Peyer's patch (tissue), 4 donors: ENCODE measurements at regions not wholly inside any gene's neighbourhood (a gene's known extent, or its start where the extent isn't known, plus 50 kb on each side); places are given as distances from the start of the nearest gene placed in this dataset.
"Not testable (repeated sequence)": the region's sequence is repeated elsewhere in the genome, so short reads cannot be mapped to it uniquely, and the experiment has no call there.

Experiments used
- DNase-seq, 3 donors: peaks; one replicate each; pipeline ENCODE4 v3.0.0-alpha.2; 2017 to 2019
- H3K27ac ChIP-seq, 4 donors: fragments of 200-600 bp; sonication (generic); one replicate each; pipeline ENCODE4 v1.5.1; 2016 to 2019
- H3K27me3 ChIP-seq, 2 donors: fragments of 200-600 bp; sonication (generic); one replicate each; pipeline ENCODE4 v1.5.1; 2019
- H3K36me3 ChIP-seq, 3 donors: fragments of 200-600 bp; sonication (generic); one replicate each; pipeline ENCODE4 v1.5.1; 2016 to 2019
- H3K4me1 ChIP-seq, 4 donors: fragments of 200-600 bp; sonication (generic); one replicate each; pipeline ENCODE4 v1.5.1; 2016 to 2019
- H3K4me3 ChIP-seq, 4 donors: fragments of 200-600 bp; sonication (generic); 1 replicate in 3 of 4; 2 replicates in 1 of 4; pipeline ENCODE4 v1.5.1; 2016 to 2019; ENCODE audit warnings: mild to moderate bottlenecking in 1 of 4
- H3K9me3 ChIP-seq, 4 donors: fragments of 200-600 bp; sonication (generic); one replicate each; pipeline ENCODE4 v1.5.1; 2016 to 2019; ENCODE audit warnings: mild to moderate bottlenecking in 1 of 4
- POLR2A ChIP-seq, 2 donors: fragments of 450-650 bp; IDR thresholded peaks; one replicate each; pipeline ENCODE4 v1.5.1; 2017; ENCODE audit warnings: antibody characterized with exemption in 2 of 2, mild to moderate bottlenecking in 2 of 2, moderate library complexity in 2 of 2
- TF ChIP-seq, protein P1 (sequence below), 6 experiments: fragments of 450-650 bp in 4 of 6; fragments of 200-600 bp in 2 of 6; sonication (generic) in 1 of 6; IDR thresholded peaks; one replicate each; pipeline ENCODE4 v1.5.1; 2017 to 2019; ENCODE audit warnings: antibody characterized with exemption in 6 of 6, mild to moderate bottlenecking in 3 of 6, moderate library complexity in 1 of 6

- TF ChIP-seq, protein P1, sequence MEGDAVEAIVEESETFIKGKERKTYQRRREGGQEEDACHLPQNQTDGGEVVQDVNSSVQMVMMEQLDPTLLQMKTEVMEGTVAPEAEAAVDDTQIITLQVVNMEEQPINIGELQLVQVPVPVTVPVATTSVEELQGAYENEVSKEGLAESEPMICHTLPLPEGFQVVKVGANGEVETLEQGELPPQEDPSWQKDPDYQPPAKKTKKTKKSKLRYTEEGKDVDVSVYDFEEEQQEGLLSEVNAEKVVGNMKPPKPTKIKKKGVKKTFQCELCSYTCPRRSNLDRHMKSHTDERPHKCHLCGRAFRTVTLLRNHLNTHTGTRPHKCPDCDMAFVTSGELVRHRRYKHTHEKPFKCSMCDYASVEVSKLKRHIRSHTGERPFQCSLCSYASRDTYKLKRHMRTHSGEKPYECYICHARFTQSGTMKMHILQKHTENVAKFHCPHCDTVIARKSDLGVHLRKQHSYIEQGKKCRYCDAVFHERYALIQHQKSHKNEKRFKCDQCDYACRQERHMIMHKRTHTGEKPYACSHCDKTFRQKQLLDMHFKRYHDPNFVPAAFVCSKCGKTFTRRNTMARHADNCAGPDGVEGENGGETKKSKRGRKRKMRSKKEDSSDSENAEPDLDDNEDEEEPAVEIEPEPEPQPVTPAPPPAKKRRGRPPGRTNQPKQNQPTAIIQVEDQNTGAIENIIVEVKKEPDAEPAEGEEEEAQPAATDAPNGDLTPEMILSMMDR (IDR thresholded peaks at IDR 0.05) = no peak
- TF ChIP-seq POLR2A (IDR thresholded peaks at IDR 0.05) = no peak
- no peak for DNase-seq
These were observed 448.7 kb downstream of the SLC6A15 start for GRCh38 chr12:84463741-84464495.

DNA sequence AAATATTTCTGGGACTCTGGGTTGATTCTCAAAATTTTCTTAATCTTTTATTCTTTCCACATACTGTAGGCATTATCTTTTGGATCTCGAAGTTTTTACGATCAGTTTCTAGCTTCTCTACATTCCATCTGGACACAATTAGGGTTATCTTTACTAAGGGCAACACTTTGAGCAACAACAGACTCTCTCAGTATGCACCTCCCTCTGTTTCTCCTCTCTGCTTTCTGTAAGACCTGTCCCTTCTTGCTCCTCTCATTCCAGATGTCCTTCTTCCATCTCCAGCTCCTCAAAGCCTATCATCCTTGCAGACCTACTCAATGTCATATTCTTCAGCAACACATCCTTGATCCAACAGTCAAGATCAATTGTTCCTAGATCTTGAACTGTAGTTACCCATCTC, 457.0 kb downstream of the SLC6A15 start:
- H3K4me1 ChIP-seq = no peaks in the 10 kb centered on the region
- no peak overlapping the region for H3K27ac ChIP-seq
- no peaks in the 10 kb centered on the region for H3K36me3 ChIP-seq
- TF ChIP-seq, protein P1 (IDR thresholded peaks at IDR 0.05) = no peak
- no peak for TF ChIP-seq POLR2A (IDR thresholded peaks at IDR 0.05)
- H3K4me3 ChIP-seq = no peak overlapping the region
- no peaks in the 10 kb centered on the region for H3K27me3 ChIP-seq
- no peaks in the 10 kb centered on the region for H3K9me3 ChIP-seq
- no peak for DNase-seq

More at GRCh38 chr12:84463741-84464495, 448.7 kb downstream of the SLC6A15 start:
- Histone ChIP-seq H3K27ac (no peak overlapping the region), H3K4me1 (no peaks in the 10 kb centered on the region), H3K36me3 (no peaks in the 10 kb centered on the region), H3K4me3 (no peak overlapping the region), H3K9me3 (no peaks in the 10 kb centered on the region), H3K27me3 (no peaks in the 10 kb centered on the region)

GRCh38 chr12:84446478-84446877, 466.1 kb downstream of the SLC6A15 start:
- H3K27ac ChIP-seq, H3K27me3 ChIP-seq: not testable (repeated sequence)

GRCh38 chr12:84436134-84436533, 476.5 kb downstream of the SLC6A15 start:
- no peak for DNase-seq
- Histone ChIP-seq H3K4me1 (no peaks in the 10 kb centered on the region), H3K36me3 (no peaks in the 10 kb centered on the region), H3K9me3 (no peaks in the 10 kb centered on the region), H3K27me3 (no peaks in the 10 kb centered on the region), H3K4me3 (no peak overlapping the region), H3K27ac (no peak overlapping the region)
- TF ChIP-seq, protein P1 (IDR thresholded peaks at IDR 0.05) = no peak
- no peak for TF ChIP-seq POLR2A (IDR thresholded peaks at IDR 0.05)

More at GRCh38 chr12:84446478-84446877, 466.1 kb downstream of the SLC6A15 start:
- H3K4me1 ChIP-seq, H3K4me3 ChIP-seq, H3K9me3 ChIP-seq, DNase-seq, H3K36me3 ChIP-seq: not testable (repeated sequence)

DNA sequence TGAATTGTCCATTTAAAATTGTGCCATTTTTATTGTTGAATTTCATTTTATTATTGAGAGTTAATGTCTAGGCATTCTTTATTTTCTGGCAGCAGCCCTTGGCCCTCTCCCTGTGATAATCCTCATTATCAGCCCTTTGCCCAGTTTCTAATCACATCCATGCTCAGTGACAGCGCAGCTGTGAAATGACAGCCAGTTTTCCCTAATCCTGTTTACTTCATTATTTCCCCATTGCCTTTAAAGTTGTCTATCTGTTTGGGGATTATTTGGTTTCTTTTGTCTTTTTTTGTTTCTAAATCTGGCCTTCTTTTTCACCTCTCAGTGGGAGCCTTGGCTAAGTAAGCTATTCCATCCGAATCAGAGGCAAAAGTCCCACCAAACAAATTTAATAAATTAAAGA, 476.9 kb downstream of the SLC6A15 start:
- no peak for DNase-seq

GRCh38 chr12:84422340-84422739, 490.3 kb downstream of the SLC6A15 start:
- no peak overlapping the region for H3K4me3 ChIP-seq
- no peaks in the 10 kb centered on the region for H3K4me1 ChIP-seq
- no peaks in the 10 kb centered on the region for H3K36me3 ChIP-seq
- H3K27ac ChIP-seq = no peak overlapping the region
- no peak for TF ChIP-seq POLR2A (IDR thresholded peaks at IDR 0.05)
- TF ChIP-seq, protein P1 (IDR thresholded peaks at IDR 0.05) = no peak
- DNase-seq = no peak
- H3K9me3 ChIP-seq = no peaks in the 10 kb centered on the region
- H3K27me3 ChIP-seq = no peaks in the 10 kb centered on the region

More for the DNA sequence above, 476.9 kb downstream of the SLC6A15 start:
- no peaks in the 10 kb centered on the region for H3K4me1 ChIP-seq
- no peaks in the 10 kb centered on the region for H3K36me3 ChIP-seq
- H3K4me3 ChIP-seq = no peak overlapping the region
- no peaks in the 10 kb centered on the region for H3K9me3 ChIP-seq
- TF ChIP-seq, protein P1 (IDR thresholded peaks at IDR 0.05) = no peak
- TF ChIP-seq POLR2A (IDR thresholded peaks at IDR 0.05) = no peak
- no peaks in the 10 kb centered on the region for H3K27me3 ChIP-seq
- no peak overlapping the region for H3K27ac ChIP-seq
